ENCODE measurements at regions not wholly inside any gene's neighbourhood (a gene's known extent, or its start where the extent isn't known, plus 50 kb on each side); places are given as distances from the start of the nearest gene placed in this dataset.
A peak's percentile ranks its signal among the peaks of the same experiment; 100 is the strongest.

GRCh38 chr9:109549386-109549785, 51.3 kb upstream of the PTPN3 start:
- DNase-seq (ENCODE audit: insufficient read length, low spot score) (no peak), FAIRE-seq (no peak)
- no peak for TF ChIP-seq POLR2A (IDR thresholded peaks at IDR 0.05; ENCODE audit: low read depth, low read length)

- DNase-seq (ENCODE audit: insufficient read length, low spot score) (no peak), FAIRE-seq (no peak)
- TF ChIP-seq POLR2A (IDR thresholded peaks at IDR 0.05; ENCODE audit: low read depth, low read length): no peak
Observed at GRCh38 chr9:109551651-109552050, 53.5 kb upstream of the PTPN3 start.

- FAIRE-seq (no peak), DNase-seq (ENCODE audit: insufficient read length, low spot score) (no peak)
- TF ChIP-seq POLR2A (IDR thresholded peaks at IDR 0.05; ENCODE audit: low read depth, low read length): no peak
Observed at GRCh38 chr9:109555215-109555614, 57.1 kb upstream of the PTPN3 start.

- no peak for TF ChIP-seq POLR2A (IDR thresholded peaks at IDR 0.05; ENCODE audit: low read depth, low read length)
- no peak for DNase-seq (ENCODE audit: insufficient read length, low spot score)
Observed at GRCh38 chr9:109556061-109556460, 58.0 kb upstream of the PTPN3 start.

GRCh38 chr9:109556786-109557185, 58.7 kb upstream of the PTPN3 start:
- no peak for FAIRE-seq

More at GRCh38 chr9:109556061-109556460, 58.0 kb upstream of the PTPN3 start:
- FAIRE-seq: no peak

GRCh38 chr9:109557481-109557880, 59.4 kb upstream of the PTPN3 start:
- DNase-seq (ENCODE audit: insufficient read length, low spot score) (no peak), FAIRE-seq (no peak)

More at GRCh38 chr9:109556786-109557185, 58.7 kb upstream of the PTPN3 start:
- DNase-seq (ENCODE audit: insufficient read length, low spot score): no peak
- no peak for TF ChIP-seq POLR2A (IDR thresholded peaks at IDR 0.05; ENCODE audit: low read depth, low read length)

GRCh38 chr9:109558718-109559151, 60.6 kb upstream of the PTPN3 start:
- FAIRE-seq (no peak), DNase-seq (ENCODE audit: insufficient read length, low spot score) (no peak)
- TF ChIP-seq POLR2A (IDR thresholded peaks at IDR 0.05; ENCODE audit: low read depth, low read length): no peak

More at GRCh38 chr9:109557481-109557880, 59.4 kb upstream of the PTPN3 start:
- TF ChIP-seq POLR2A (IDR thresholded peaks at IDR 0.05; ENCODE audit: low read depth, low read length): no peak

GRCh38 chr9:109560470-109561132, 62.5 kb upstream of the PTPN3 start:
- FAIRE-seq (no peak), DNase-seq (ENCODE audit: insufficient read length, low spot score) (no peak)
- TF ChIP-seq POLR2A (IDR thresholded peaks at IDR 0.05; ENCODE audit: low read depth, low read length): no peak

- DNase-seq (ENCODE audit: insufficient read length, low spot score): no peak
- FAIRE-seq: no peak
- TF ChIP-seq POLR2A (IDR thresholded peaks at IDR 0.05; ENCODE audit: low read depth, low read length): no peak
Observed at GRCh38 chr9:109561137-109561536, 63.0 kb upstream of the PTPN3 start.

GRCh38 chr9:109568089-109568488, 70.0 kb upstream of the PTPN3 start:
- DNase-seq (ENCODE audit: insufficient read length, low spot score): no peak
- FAIRE-seq: no peak
- no peak for TF ChIP-seq POLR2A (IDR thresholded peaks at IDR 0.05; ENCODE audit: low read depth, low read length)

- no peak for TF ChIP-seq POLR2A (IDR thresholded peaks at IDR 0.05; ENCODE audit: low read depth, low read length)
- no peak for DNase-seq (ENCODE audit: insufficient read length, low spot score)
- FAIRE-seq: peak; percentile 20
Observed at GRCh38 chr9:109568568-109569210, 70.6 kb upstream of the PTPN3 start.

- peak; percentile 93 for FAIRE-seq
- TF ChIP-seq POLR2A (IDR thresholded peaks at IDR 0.05; ENCODE audit: low read depth, low read length): no peak
- peak; percentile 33 for DNase-seq (ENCODE audit: insufficient read length, low spot score)
Observed at GRCh38 chr9:109574061-109574882, 76.2 kb upstream of the PTPN3 start.

- FAIRE-seq (no peak), DNase-seq (ENCODE audit: insufficient read length, low spot score) (no peak)
- TF ChIP-seq POLR2A (IDR thresholded peaks at IDR 0.05; ENCODE audit: low read depth, low read length): no peak
Observed at GRCh38 chr9:109576762-109577161, 78.7 kb upstream of the PTPN3 start.

Data from H54 (cell line).